ENCODE measurements at regions not wholly inside any gene's neighbourhood (a gene's known extent, or its start where the extent isn't known, plus 50 kb on each side); places are given as distances from the start of the nearest gene placed in this dataset.

GRCh38 chr4:138311771-138312535 lies 69.8 kb upstream of the SLC7A11 start:
- H3K27ac ChIP-seq = no peak overlapping the region
- peaks cover 3% of the 10 kb centered on the region for H3K4me1 ChIP-seq
- no peaks in the 10 kb centered on the region for H3K27me3 ChIP-seq
- H3K4me3 ChIP-seq = no peak overlapping the region
- no peak for TF ChIP-seq POLR2A (IDR thresholded peaks at IDR 0.05)
- TF ChIP-seq CTCF (IDR thresholded peaks at IDR 0.05) = no peak
- no peak for TF ChIP-seq EP300 (IDR thresholded peaks at IDR 0.05)
- no peak for TF ChIP-seq POLR2AphosphoS5 (IDR thresholded peaks at IDR 0.05)
- H3K9me3 ChIP-seq = no peaks in the 10 kb centered on the region
- no peak for DNase-seq (ENCODE audit: low spot score in 2 of 2)
- 86% methylated on average over 4 of the region's 4 CpGs for WGBS
- H3K36me3 ChIP-seq = no peaks in the 10 kb centered on the region

- no peak overlapping the region for H3K4me3 ChIP-seq
- H3K27me3 ChIP-seq = no peaks in the 10 kb centered on the region
- TF ChIP-seq CTCF (IDR thresholded peaks at IDR 0.05) (no peak), POLR2A (IDR thresholded peaks at IDR 0.05) (no peak), EP300 (IDR thresholded peaks at IDR 0.05) (no peak), POLR2AphosphoS5 (IDR thresholded peaks at IDR 0.05) (no peak)
- no peaks in the 10 kb centered on the region for H3K36me3 ChIP-seq
- no peaks in the 10 kb centered on the region for H3K9me3 ChIP-seq
- 28% methylated on average over 1 of the region's 1 CpG for WGBS
- H3K27ac ChIP-seq = no peak overlapping the region
- no peak for DNase-seq (ENCODE audit: low spot score in 2 of 2)
- peaks cover 3% of the 10 kb centered on the region for H3K4me1 ChIP-seq
Measured at GRCh38 chr4:138310991-138311390, 68.8 kb upstream of the SLC7A11 start.

GRCh38 chr4:138310498-138310897 lies 68.3 kb upstream of the SLC7A11 start:
- 35% methylated on average over 4 of the region's 4 CpGs for WGBS
- Histone ChIP-seq H3K27me3 (no peaks in the 10 kb centered on the region), H3K4me3 (no peak overlapping the region), H3K4me1 (peaks cover 3% of the 10 kb centered on the region), H3K9me3 (no peaks in the 10 kb centered on the region), H3K36me3 (no peaks in the 10 kb centered on the region), H3K27ac (no peak overlapping the region)
- TF ChIP-seq CTCF (IDR thresholded peaks at IDR 0.05) (no peak), POLR2A (IDR thresholded peaks at IDR 0.05) (no peak), POLR2AphosphoS5 (IDR thresholded peaks at IDR 0.05) (no peak), EP300 (IDR thresholded peaks at IDR 0.05) (no peak)
- no peak for DNase-seq (ENCODE audit: low spot score in 2 of 2)

GRCh38 chr4:138308356-138308755 lies 66.2 kb upstream of the SLC7A11 start:
- no peak overlapping the region for H3K27ac ChIP-seq
- H3K4me3 ChIP-seq = no peak overlapping the region
- TF ChIP-seq EP300 (IDR thresholded peaks at IDR 0.05) (no peak), CTCF (IDR thresholded peaks at IDR 0.05) (no peak), POLR2AphosphoS5 (IDR thresholded peaks at IDR 0.05) (no peak), POLR2A (IDR thresholded peaks at IDR 0.05) (no peak)
- 38% methylated on average over 7 of the region's 7 CpGs for WGBS
- no peaks in the 10 kb centered on the region for H3K27me3 ChIP-seq
- no peak for DNase-seq (ENCODE audit: low spot score in 2 of 2)
- no peaks in the 10 kb centered on the region for H3K36me3 ChIP-seq
- H3K4me1 ChIP-seq = peaks cover 3% of the 10 kb centered on the region
- H3K9me3 ChIP-seq = no peaks in the 10 kb centered on the region

- no peak overlapping the region for H3K4me3 ChIP-seq
- no peaks in the 10 kb centered on the region for H3K9me3 ChIP-seq
- 93% methylated on average over 8 of the region's 8 CpGs for WGBS
- no peak overlapping the region for H3K27ac ChIP-seq
- H3K4me1 ChIP-seq = peaks cover 3% of the 10 kb centered on the region
- no peaks in the 10 kb centered on the region for H3K36me3 ChIP-seq
- TF ChIP-seq EP300 (IDR thresholded peaks at IDR 0.05) = no peak
- TF ChIP-seq CTCF (IDR thresholded peaks at IDR 0.05) = no peak
- no peak for TF ChIP-seq POLR2A (IDR thresholded peaks at IDR 0.05)
- no peak for TF ChIP-seq POLR2AphosphoS5 (IDR thresholded peaks at IDR 0.05)
- no peak for DNase-seq (ENCODE audit: low spot score in 2 of 2)
- no peaks in the 10 kb centered on the region for H3K27me3 ChIP-seq
Measured at GRCh38 chr4:138307319-138307718, 65.2 kb upstream of the SLC7A11 start.
